SK-N-SH (cell line): ENCODE measurements at regions not wholly inside any gene's neighbourhood (a gene's known extent, or its start where the extent isn't known, plus 50 kb on each side); places are given as distances from the start of the nearest gene placed in this dataset.
A peak's percentile ranks its signal among the peaks of the same experiment; 100 is the strongest.

Source experiments
- CTCF ChIA-PET: fragments of 300-600, 350-600 bp; formaldehyde crosslinking; extraction: SDS; loops from one replicate; lab custom pipeline; 2021; lab: Yijun Ruan, JAX
- POLR2A ChIA-PET: fragments of 350-600 bp; sonication (Branson Sonifier 250); formaldehyde crosslinking; extraction: SDS; loops from one replicate; lab custom pipeline; 2020; ENCODE audit warnings: antibody characterized with exemption, inconsistent platforms; lab: Yijun Ruan, JAX
- DNase-seq: peaks from one replicate; pipeline ENCODE4 v3.0.0; 2012
- H2AFZ ChIP-seq: fragments of 200-600 bp; sonication (generic); 2 replicates; pipeline ENCODE4 v1.8.1; 2016; ENCODE audit warnings: antibody characterized with exemption, mild to moderate bottlenecking, low read depth
- H3F3A ChIP-seq: fragments of 200-600 bp; sonication (generic); replicated peaks from 2 replicates; pipeline ENCODE3; 2016; ENCODE audit warnings: antibody characterized with exemption, mild to moderate bottlenecking; ENCODE audit not compliant: insufficient read depth
- H3K27ac ChIP-seq, 2 experiments: fragments of 200-500 bp in 1 of 2; fragments of 200-600 bp in 1 of 2; sonication (Bioruptor generic) in 1 of 2; sonication (generic), shearing (Covaris generic) in 1 of 2; 2 replicates each; pipeline versions ENCODE4 v1.5.1 to v1.6.1; 2014 to 2016; ENCODE audit warnings: low read depth in 2 of 2, inconsistent platforms in 1 of 2, low read length in 1 of 2, mild to moderate bottlenecking in 1 of 2, mixed read lengths in 1 of 2
- H3K27me3 ChIP-seq: fragments of 200-600 bp; sonication (generic), shearing (Covaris generic); 2 replicates; pipeline ENCODE4 v1.6.1; 2016; ENCODE audit warnings: mixed run types; ENCODE audit not compliant: insufficient read depth
- H3K36me3 ChIP-seq, 2 experiments: fragments of 200-500 bp in 1 of 2; fragments of 200-600 bp in 1 of 2; sonication (Bioruptor generic) in 1 of 2; sonication (generic) in 1 of 2; replicated peaks in 1 of 2; 2 replicates each; pipeline versions ENCODE3 to v1.5.1; 2014 to 2016; ENCODE audit warnings: low read length in 1 of 2, mild to moderate bottlenecking in 1 of 2; ENCODE audit not compliant: insufficient read depth in 2 of 2, control insufficient read depth in 1 of 2
- H3K4me1 ChIP-seq, 2 experiments: fragments of 200-500 bp in 1 of 2; fragments of 200-600 bp in 1 of 2; sonication (Bioruptor generic) in 1 of 2; sonication (generic), shearing (Covaris generic) in 1 of 2; 2 replicates each; pipeline versions ENCODE4 v1.5.1 to v1.6.1; 2014 to 2016; ENCODE audit warnings: low read depth in 1 of 2, low read length in 1 of 2, mixed run types in 1 of 2; ENCODE audit not compliant: insufficient read depth in 2 of 2, control insufficient read depth in 1 of 2
- H3K4me2 ChIP-seq: fragments of 200-600 bp; sonication (generic), shearing (Covaris generic); 2 replicates; pipeline ENCODE4 v1.6.1; 2017; ENCODE audit warnings: mixed run types
- H3K4me3 ChIP-seq, 2 experiments: fragments of 200-500 bp in 1 of 2; fragments of 200-600 bp in 1 of 2; sonication (Bioruptor generic) in 1 of 2; sonication (generic), shearing (Covaris generic) in 1 of 2; 2 replicates each; pipeline versions ENCODE4 v1.5.1 to v1.8.1; 2014 to 2016; ENCODE audit warnings: low read depth in 2 of 2, inconsistent platforms in 1 of 2, low read length in 1 of 2, mild to moderate bottlenecking in 1 of 2, mixed read lengths in 1 of 2, moderate library complexity in 1 of 2
- H3K79me2 ChIP-seq: fragments of 200-600 bp; sonication (generic); 2 replicates; pipeline ENCODE4 v1.8.1; 2017; ENCODE audit warnings: mild to moderate bottlenecking; ENCODE audit not compliant: insufficient read depth
- H3K9ac ChIP-seq: fragments of 200-600 bp; sonication (generic); 2 replicates; pipeline ENCODE4 v1.6.1; 2017; ENCODE audit warnings: mixed run types
- H3K9me2 ChIP-seq: fragments of 200-600 bp; sonication (generic); 2 replicates; pipeline ENCODE4 v1.6.1; 2017; ENCODE audit warnings: mixed run types
- H3K9me3 ChIP-seq: fragments of 200-600 bp; sonication (generic); 2 replicates; pipeline ENCODE4 v1.6.1; 2017; ENCODE audit warnings: mixed run types, mild to moderate bottlenecking, moderate library complexity
- H4K20me1 ChIP-seq: fragments of 200-600 bp; sonication (generic); 2 replicates; pipeline ENCODE4 v1.6.1; 2017; ENCODE audit warnings: mild to moderate bottlenecking, mixed run types; ENCODE audit not compliant: insufficient read depth
- CHD2 ChIP-seq: fragments of 150-350 bp; IDR thresholded peaks from 2 replicates; pipeline ENCODE4 v1.6.1; 2018; ENCODE audit warnings: low read length; ENCODE audit not compliant: partially characterized antibody
- EZH2phosphoT487 ChIP-seq: fragments of 200-600 bp; sonication (generic); IDR thresholded peaks from 2 replicates; pipeline ENCODE4 v1.6.1; 2017; ENCODE audit warnings: low read depth, mixed run types, mild to moderate bottlenecking, antibody characterized with exemption, moderate library complexity, borderline replicate concordance
- GABPA ChIP-seq: IDR thresholded peaks from 2 replicates; pipeline ENCODE4 v1.4.0; 2012; ENCODE audit warnings: low read depth, mild to moderate bottlenecking
- GATA2 ChIP-seq: sonication (generic); formaldehyde crosslinking; IDR thresholded peaks from 2 replicates; pipeline ENCODE4 v1.5.0; 2020; ENCODE audit warnings: mild to moderate bottlenecking, missing genetic modification reagents
- JUND ChIP-seq: IDR thresholded peaks from 2 replicates; pipeline ENCODE4 v1.4.0; 2012
- POLR2AphosphoS5 ChIP-seq: IDR thresholded peaks from 2 replicates; pipeline ENCODE4 v1.6.1; 2012; ENCODE audit warnings: low read depth, low read length
- RAD21 ChIP-seq: IDR thresholded peaks from 2 replicates; pipeline ENCODE4 v1.6.1; 2012; ENCODE audit warnings: mild to moderate bottlenecking, low read length
- RCOR1 ChIP-seq: fragments of 150-350 bp; IDR thresholded peaks from 2 replicates; pipeline ENCODE4 v1.6.1; 2017; ENCODE audit warnings: antibody characterized with exemption, low read length
- SIN3A ChIP-seq: IDR thresholded peaks from 2 replicates; pipeline ENCODE4 v1.6.1; 2012; ENCODE audit warnings: low read depth, mild to moderate bottlenecking, low read length, moderate library complexity, borderline replicate concordance
- SMC3 ChIP-seq: IDR thresholded peaks from 2 replicates; pipeline ENCODE4 v1.6.1; 2012; ENCODE audit warnings: low read depth, low read length, improper control_type of control experiment
- TCF12 ChIP-seq: IDR thresholded peaks from 2 replicates; pipeline ENCODE4 v1.4.0; 2012
- TEAD4 ChIP-seq: IDR thresholded peaks from 2 replicates; pipeline ENCODE4 v1.4.0; 2012; ENCODE audit warnings: mild to moderate bottlenecking, borderline replicate concordance; ENCODE audit not compliant: insufficient read depth
- TF ChIP-seq, protein P1 (sequence below): fragments of 200-600 bp; sonication (generic); IDR thresholded peaks from 2 replicates; pipeline ENCODE4 v1.6.1; 2017; ENCODE audit warnings: antibody characterized with exemption, mild to moderate bottlenecking, moderate library complexity
- TF ChIP-seq, protein P2 (sequence below): IDR thresholded peaks from 2 replicates; pipeline ENCODE4 v1.6.1; 2012; ENCODE audit warnings: mild to moderate bottlenecking, low read depth, low read length, moderate library complexity
- TF ChIP-seq, protein P3 (sequence below): IDR thresholded peaks from 2 replicates; pipeline ENCODE4 v1.4.0; 2012; ENCODE audit warnings: low read depth, borderline replicate concordance
- TF ChIP-seq, protein P4 (sequence below): IDR thresholded peaks from 2 replicates; pipeline ENCODE4 v1.4.0; 2012; ENCODE audit warnings: low read depth, borderline replicate concordance
- TF ChIP-seq, protein P5 (sequence below): IDR thresholded peaks from 2 replicates; pipeline ENCODE4 v1.4.0; 2012; ENCODE audit warnings: low read depth

DNA sequence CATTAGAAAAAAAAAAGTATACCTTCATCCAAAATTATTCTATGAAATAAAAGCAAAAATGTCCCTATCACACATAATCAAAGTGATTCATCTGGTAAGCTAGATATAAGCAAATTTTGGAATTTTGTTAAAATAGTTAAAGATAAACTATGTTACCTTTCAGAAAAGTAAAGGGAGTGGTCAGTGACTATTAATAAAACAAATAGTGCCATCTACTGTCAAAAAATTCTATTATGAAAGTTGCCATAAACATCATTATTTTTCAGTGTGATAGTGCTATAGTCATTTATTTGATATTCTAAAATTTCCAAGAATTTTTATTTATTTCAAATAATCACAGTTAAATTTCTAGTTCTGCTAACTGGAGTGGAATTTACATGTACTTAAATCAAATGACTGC is 803.7 kb downstream of the KCNT2 start:
- no peaks in the 10 kb centered on the region for H3F3A ChIP-seq
- H3K36me3 ChIP-seq = no peaks in the 10 kb centered on the region
- no peak overlapping the region for H3K27ac ChIP-seq
- no peaks in the 10 kb centered on the region; a peak in 1 of 4 replicates for H3K4me1 ChIP-seq
- H3K9me2 ChIP-seq = no peaks in the 10 kb centered on the region
- no peak overlapping the region for H2AFZ ChIP-seq
- ChIA-PET POLR2A (no interaction called here), CTCF (interaction anchor here (0.6 to 1.1 kb wide), 2 partner anchors 23 to 101 kb away, joined by 3 read pairs; no protein-coding TSS in a partner anchor)
- no peaks in the 10 kb centered on the region for H3K9me3 ChIP-seq
- H3K4me2 ChIP-seq = no peak overlapping the region
- TF ChIP-seq EZH2phosphoT487 (no peak), SIN3A (no peak), TEAD4 (no peak), TCF12 (no peak), GATA2 (CRISPR knock-in tag) (no peak), GABPA (no peak), SMC3 (no peak), RAD21 (peak; percentile 50), JUND (no peak), POLR2AphosphoS5 (no peak), RCOR1 (no peak), CHD2 (no peak)
- TF ChIP-seq, protein P1, sequence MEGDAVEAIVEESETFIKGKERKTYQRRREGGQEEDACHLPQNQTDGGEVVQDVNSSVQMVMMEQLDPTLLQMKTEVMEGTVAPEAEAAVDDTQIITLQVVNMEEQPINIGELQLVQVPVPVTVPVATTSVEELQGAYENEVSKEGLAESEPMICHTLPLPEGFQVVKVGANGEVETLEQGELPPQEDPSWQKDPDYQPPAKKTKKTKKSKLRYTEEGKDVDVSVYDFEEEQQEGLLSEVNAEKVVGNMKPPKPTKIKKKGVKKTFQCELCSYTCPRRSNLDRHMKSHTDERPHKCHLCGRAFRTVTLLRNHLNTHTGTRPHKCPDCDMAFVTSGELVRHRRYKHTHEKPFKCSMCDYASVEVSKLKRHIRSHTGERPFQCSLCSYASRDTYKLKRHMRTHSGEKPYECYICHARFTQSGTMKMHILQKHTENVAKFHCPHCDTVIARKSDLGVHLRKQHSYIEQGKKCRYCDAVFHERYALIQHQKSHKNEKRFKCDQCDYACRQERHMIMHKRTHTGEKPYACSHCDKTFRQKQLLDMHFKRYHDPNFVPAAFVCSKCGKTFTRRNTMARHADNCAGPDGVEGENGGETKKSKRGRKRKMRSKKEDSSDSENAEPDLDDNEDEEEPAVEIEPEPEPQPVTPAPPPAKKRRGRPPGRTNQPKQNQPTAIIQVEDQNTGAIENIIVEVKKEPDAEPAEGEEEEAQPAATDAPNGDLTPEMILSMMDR = peak; percentile 53
- TF ChIP-seq, protein P2, sequence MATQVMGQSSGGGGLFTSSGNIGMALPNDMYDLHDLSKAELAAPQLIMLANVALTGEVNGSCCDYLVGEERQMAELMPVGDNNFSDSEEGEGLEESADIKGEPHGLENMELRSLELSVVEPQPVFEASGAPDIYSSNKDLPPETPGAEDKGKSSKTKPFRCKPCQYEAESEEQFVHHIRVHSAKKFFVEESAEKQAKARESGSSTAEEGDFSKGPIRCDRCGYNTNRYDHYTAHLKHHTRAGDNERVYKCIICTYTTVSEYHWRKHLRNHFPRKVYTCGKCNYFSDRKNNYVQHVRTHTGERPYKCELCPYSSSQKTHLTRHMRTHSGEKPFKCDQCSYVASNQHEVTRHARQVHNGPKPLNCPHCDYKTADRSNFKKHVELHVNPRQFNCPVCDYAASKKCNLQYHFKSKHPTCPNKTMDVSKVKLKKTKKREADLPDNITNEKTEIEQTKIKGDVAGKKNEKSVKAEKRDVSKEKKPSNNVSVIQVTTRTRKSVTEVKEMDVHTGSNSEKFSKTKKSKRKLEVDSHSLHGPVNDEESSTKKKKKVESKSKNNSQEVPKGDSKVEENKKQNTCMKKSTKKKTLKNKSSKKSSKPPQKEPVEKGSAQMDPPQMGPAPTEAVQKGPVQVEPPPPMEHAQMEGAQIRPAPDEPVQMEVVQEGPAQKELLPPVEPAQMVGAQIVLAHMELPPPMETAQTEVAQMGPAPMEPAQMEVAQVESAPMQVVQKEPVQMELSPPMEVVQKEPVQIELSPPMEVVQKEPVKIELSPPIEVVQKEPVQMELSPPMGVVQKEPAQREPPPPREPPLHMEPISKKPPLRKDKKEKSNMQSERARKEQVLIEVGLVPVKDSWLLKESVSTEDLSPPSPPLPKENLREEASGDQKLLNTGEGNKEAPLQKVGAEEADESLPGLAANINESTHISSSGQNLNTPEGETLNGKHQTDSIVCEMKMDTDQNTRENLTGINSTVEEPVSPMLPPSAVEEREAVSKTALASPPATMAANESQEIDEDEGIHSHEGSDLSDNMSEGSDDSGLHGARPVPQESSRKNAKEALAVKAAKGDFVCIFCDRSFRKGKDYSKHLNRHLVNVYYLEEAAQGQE = no peak
- TF ChIP-seq, protein P3, sequence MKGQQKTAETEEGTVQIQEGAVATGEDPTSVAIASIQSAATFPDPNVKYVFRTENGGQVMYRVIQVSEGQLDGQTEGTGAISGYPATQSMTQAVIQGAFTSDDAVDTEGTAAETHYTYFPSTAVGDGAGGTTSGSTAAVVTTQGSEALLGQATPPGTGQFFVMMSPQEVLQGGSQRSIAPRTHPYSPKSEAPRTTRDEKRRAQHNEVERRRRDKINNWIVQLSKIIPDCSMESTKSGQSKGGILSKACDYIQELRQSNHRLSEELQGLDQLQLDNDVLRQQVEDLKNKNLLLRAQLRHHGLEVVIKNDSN = no peak
- TF ChIP-seq, protein P4, sequence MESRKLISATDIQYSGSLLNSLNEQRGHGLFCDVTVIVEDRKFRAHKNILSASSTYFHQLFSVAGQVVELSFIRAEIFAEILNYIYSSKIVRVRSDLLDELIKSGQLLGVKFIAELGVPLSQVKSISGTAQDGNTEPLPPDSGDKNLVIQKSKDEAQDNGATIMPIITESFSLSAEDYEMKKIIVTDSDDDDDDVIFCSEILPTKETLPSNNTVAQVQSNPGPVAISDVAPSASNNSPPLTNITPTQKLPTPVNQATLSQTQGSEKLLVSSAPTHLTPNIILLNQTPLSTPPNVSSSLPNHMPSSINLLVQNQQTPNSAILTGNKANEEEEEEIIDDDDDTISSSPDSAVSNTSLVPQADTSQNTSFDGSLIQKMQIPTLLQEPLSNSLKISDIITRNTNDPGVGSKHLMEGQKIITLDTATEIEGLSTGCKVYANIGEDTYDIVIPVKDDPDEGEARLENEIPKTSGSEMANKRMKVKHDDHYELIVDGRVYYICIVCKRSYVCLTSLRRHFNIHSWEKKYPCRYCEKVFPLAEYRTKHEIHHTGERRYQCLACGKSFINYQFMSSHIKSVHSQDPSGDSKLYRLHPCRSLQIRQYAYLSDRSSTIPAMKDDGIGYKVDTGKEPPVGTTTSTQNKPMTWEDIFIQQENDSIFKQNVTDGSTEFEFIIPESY = no peak
- TF ChIP-seq, protein P5, sequence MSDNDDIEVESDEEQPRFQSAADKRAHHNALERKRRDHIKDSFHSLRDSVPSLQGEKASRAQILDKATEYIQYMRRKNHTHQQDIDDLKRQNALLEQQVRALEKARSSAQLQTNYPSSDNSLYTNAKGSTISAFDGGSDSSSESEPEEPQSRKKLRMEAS = no peak
- H3K27me3 ChIP-seq = no peaks in the 10 kb centered on the region
- H3K4me3 ChIP-seq = no peak overlapping the region
- no peak for DNase-seq
- no peaks in the 10 kb centered on the region for H4K20me1 ChIP-seq
- no peaks in the 10 kb centered on the region for H3K79me2 ChIP-seq
- no peak overlapping the region for H3K9ac ChIP-seq
